Kidney (tissue), 13 donors: ENCODE measurements at regions not wholly inside any gene's neighbourhood (a gene's known extent, or its start where the extent isn't known, plus 50 kb on each side); places are given as distances from the start of the nearest gene placed in this dataset.

Source experiments
- DNase-seq, 5 donors: peaks; one replicate each; pipeline ENCODE4 v3.0.0-alpha.2; 2013 to 2020
- FAIRE-seq: peaks from 2 replicates; lab custom pipeline; 2012; peaks lifted over from hg19 to GRCh38; lab: Jason Lieb, UNC
- H3K27ac ChIP-seq, 2 donors: one replicate each; pipeline ENCODE4 v1.7.0; 2013; ENCODE audit warnings: low read depth in 2 of 2, low read length in 2 of 2, inconsistent platforms in 1 of 2
- H3K27me3 ChIP-seq: one replicate; pipeline ENCODE4 v1.7.1; 2013; ENCODE audit warnings: low read length, inconsistent platforms; ENCODE audit not compliant: control insufficient read depth, insufficient read depth
- H3K36me3 ChIP-seq, 3 donors: one replicate each; pipeline versions ENCODE4 v1.7.0 to v1.7.1; 2013; ENCODE audit warnings: low read length in 3 of 3, control low read depth in 1 of 3, inconsistent platforms in 1 of 3; ENCODE audit not compliant: insufficient read depth in 3 of 3, control insufficient read depth in 2 of 3
- H3K4me1 ChIP-seq, 3 donors: one replicate each; pipeline versions ENCODE4 v1.7.0 to v1.7.1; 2013; ENCODE audit warnings: low read length in 3 of 3, inconsistent platforms in 1 of 3, low read depth in 1 of 3; ENCODE audit not compliant: control insufficient read depth in 2 of 3, insufficient read depth in 2 of 3
- H3K4me3 ChIP-seq, 3 donors: one replicate each; pipeline versions ENCODE4 v1.7.0 to v1.8.1; 2013; ENCODE audit warnings: low read length in 3 of 3, control low read depth in 1 of 3, inconsistent platforms in 1 of 3
- H3K9ac ChIP-seq, 3 donors: one replicate each; pipeline versions ENCODE4 v1.7.0 to v1.7.1; 2013; ENCODE audit warnings: low read length in 3 of 3, control low read depth in 1 of 3, inconsistent platforms in 1 of 3
- H3K9me3 ChIP-seq, 3 donors: one replicate each; pipeline versions ENCODE4 v1.7.0 to v1.7.1; 2013; ENCODE audit warnings: low read length in 3 of 3, control low read depth in 1 of 3, inconsistent platforms in 1 of 3; ENCODE audit not compliant: control insufficient read depth in 2 of 3, insufficient read depth in 1 of 3
- CTCF ChIP-seq: IDR thresholded peaks from 3 replicates; pipeline ENCODE4 v1.5.1; 2012; ENCODE audit warnings: mild to moderate bottlenecking, moderate library complexity, borderline replicate concordance; ENCODE audit not compliant: insufficient read depth; ENCODE audit errors: extremely low read depth
- intact Hi-C: fragments of 100-400 bp; cut with DNase I; formaldehyde crosslinking; loops from one replicate; pipeline ENCODE4 v1.11.1; 2022
- donor health status: control.
- donor health status: control.
- donor health status: control.
- donor health status: control.
- donor health status: control.
- donor health status: DM: yes; HTN: yes; CAD: no.
- donor health status: Normal renal cell carcinoma (clear cell type).

- Histone ChIP-seq H3K4me3 (no peak overlapping the region), H3K27me3 (no peaks in the 10 kb centered on the region), H3K27ac (no peak overlapping the region), H3K9ac (no peak overlapping the region), H3K9me3 (no peaks in the 10 kb centered on the region), H3K36me3 (no peaks in the 10 kb centered on the region), H3K4me1 (no peaks in the 10 kb centered on the region)
- no peak for FAIRE-seq
- TF ChIP-seq CTCF, result no peak
- intact Hi-C loops, result no loop called here
- no peak for DNase-seq
Observed at GRCh38 chr7:131619336-131620305, 63.2 kb upstream of the PODXL start.

- no peak overlapping the region for H3K9ac ChIP-seq
- no peak for TF ChIP-seq CTCF
- H3K4me3 ChIP-seq, result no peak overlapping the region
- no peaks in the 10 kb centered on the region for H3K36me3 ChIP-seq
- no peak for FAIRE-seq
- no peaks in the 10 kb centered on the region for H3K27me3 ChIP-seq
- no peaks in the 10 kb centered on the region for H3K9me3 ChIP-seq
- no peak for DNase-seq
- intact Hi-C loops, result no loop called here
- H3K4me1 ChIP-seq, result no peaks in the 10 kb centered on the region
- no peak overlapping the region for H3K27ac ChIP-seq
Observed at GRCh38 chr7:131618391-131618790, 62.0 kb upstream of the PODXL start.

- DNase-seq (no peak), FAIRE-seq (no peak)
- Histone ChIP-seq H3K9me3 (no peaks in the 10 kb centered on the region), H3K4me1 (no peaks in the 10 kb centered on the region), H3K36me3 (no peaks in the 10 kb centered on the region), H3K9ac (no peak overlapping the region), H3K27ac (no peak overlapping the region), H3K4me3 (no peak overlapping the region), H3K27me3 (no peaks in the 10 kb centered on the region)
- intact Hi-C loops, result no loop called here
- no peak for TF ChIP-seq CTCF
Observed at GRCh38 chr7:131616487-131617200, 60.2 kb upstream of the PODXL start.
